ENCODE measurements at regions not wholly inside any gene's neighbourhood (a gene's known extent, or its start where the extent isn't known, plus 50 kb on each side); places are given as distances from the start of the nearest gene placed in this dataset.

DNA sequence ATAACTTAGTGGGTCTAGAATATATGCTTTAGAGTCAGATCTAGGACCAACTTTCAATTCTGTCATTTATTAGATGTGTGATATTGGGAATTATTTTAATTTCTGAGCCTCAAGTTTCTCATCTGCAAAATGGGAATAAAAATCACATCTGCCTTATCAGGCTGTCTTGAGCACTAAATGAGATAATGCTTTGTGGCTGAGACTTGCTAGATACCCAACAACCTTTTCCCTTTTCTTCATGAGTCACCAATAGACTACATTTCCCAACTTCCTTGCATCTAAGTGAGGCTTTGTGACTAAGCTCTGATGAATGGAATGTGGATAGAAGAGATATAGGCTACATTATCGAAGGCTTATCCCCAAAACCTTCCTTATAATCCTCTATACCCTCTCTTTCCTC is 220.7 kb upstream of the SESN3 start:
- Histone ChIP-seq H3K9me3 (ENCODE audit: control insufficient read depth, low read length) (no peaks in the 10 kb centered on the region), H3K4me1 (ENCODE audit: control insufficient read depth, insufficient read depth, low read length) (peaks cover 8% of the 10 kb centered on the region), H3K27me3 (ENCODE audit: control insufficient read depth, insufficient read depth, low read length, poor library complexity, severe bottlenecking) (no peaks in the 10 kb centered on the region), H3K36me3 (ENCODE audit: control insufficient read depth, insufficient read depth, low read length) (no peaks in the 10 kb centered on the region), H3K27ac (ENCODE audit: insufficient read depth, low read depth, low read length, poor library complexity, severe bottlenecking) (no peak overlapping the region), H3K4me3 (ENCODE audit: insufficient read depth, low read depth, low read length) (no peak overlapping the region)
- 60 to 100% methylated on average over 1 of the region's 1 CpG for WGBS, 2 experiments

DNA sequence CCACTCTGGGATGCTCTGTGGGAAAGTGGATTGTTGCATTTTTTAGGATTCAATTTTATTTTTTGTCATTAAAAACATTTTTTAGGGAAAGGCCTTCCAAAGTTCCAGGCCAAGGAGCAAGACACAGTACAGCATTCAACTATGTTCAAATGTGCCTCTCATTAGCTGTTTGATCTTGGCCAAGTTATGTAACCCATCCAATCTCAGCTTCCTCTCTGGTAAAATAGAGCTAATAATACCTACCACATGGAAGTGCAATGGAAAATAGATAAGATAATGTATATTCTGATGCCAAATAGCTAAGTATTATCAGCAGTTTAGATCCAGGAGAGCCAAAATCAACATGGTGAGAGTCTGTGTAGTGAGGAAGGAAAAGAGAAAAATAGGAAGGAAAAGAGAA is 220.3 kb upstream of the SESN3 start:
- peaks cover 8% of the 10 kb centered on the region for H3K4me1 ChIP-seq (ENCODE audit: control insufficient read depth, insufficient read depth, low read length)
- no peaks in the 10 kb centered on the region for H3K36me3 ChIP-seq (ENCODE audit: control insufficient read depth, insufficient read depth, low read length)
- no peaks in the 10 kb centered on the region for H3K27me3 ChIP-seq (ENCODE audit: control insufficient read depth, insufficient read depth, low read length, poor library complexity, severe bottlenecking)
- no peaks in the 10 kb centered on the region for H3K9me3 ChIP-seq (ENCODE audit: control insufficient read depth, low read length)
- no peak overlapping the region for H3K27ac ChIP-seq (ENCODE audit: insufficient read depth, low read depth, low read length, poor library complexity, severe bottlenecking)
- no peak overlapping the region for H3K4me3 ChIP-seq (ENCODE audit: insufficient read depth, low read depth, low read length)

- Histone ChIP-seq H3K4me3 (ENCODE audit: insufficient read depth, low read depth, low read length) (no peak overlapping the region), H3K27me3 (ENCODE audit: control insufficient read depth, insufficient read depth, low read length, poor library complexity, severe bottlenecking) (no peaks in the 10 kb centered on the region), H3K36me3 (ENCODE audit: control insufficient read depth, insufficient read depth, low read length) (no peaks in the 10 kb centered on the region), H3K4me1 (ENCODE audit: control insufficient read depth, insufficient read depth, low read length) (peaks cover 8% of the 10 kb centered on the region), H3K27ac (ENCODE audit: insufficient read depth, low read depth, low read length, poor library complexity, severe bottlenecking) (no peak overlapping the region), H3K9me3 (ENCODE audit: control insufficient read depth, low read length) (no peaks in the 10 kb centered on the region)
- 88 to 94% methylated on average over 2 to 4 of the region's 4 CpGs for WGBS, 2 experiments
Measured at GRCh38 chr11:95450547-95451123, 219.6 kb upstream of the SESN3 start.

GRCh38 chr11:95445746-95446333 is 214.8 kb upstream of the SESN3 start:
- Histone ChIP-seq H3K9me3 (ENCODE audit: control insufficient read depth, low read length) (no peaks in the 10 kb centered on the region), H3K4me1 (ENCODE audit: control insufficient read depth, insufficient read depth, low read length) (no peaks in the 10 kb centered on the region), H3K27me3 (ENCODE audit: control insufficient read depth, insufficient read depth, low read length, poor library complexity, severe bottlenecking) (no peaks in the 10 kb centered on the region), H3K4me3 (ENCODE audit: insufficient read depth, low read depth, low read length) (no peak overlapping the region), H3K27ac (ENCODE audit: insufficient read depth, low read depth, low read length, poor library complexity, severe bottlenecking) (no peak overlapping the region), H3K36me3 (ENCODE audit: control insufficient read depth, insufficient read depth, low read length) (no peaks in the 10 kb centered on the region)
- WGBS, 2 experiments, result 92 to 93% methylated on average over 13 of the region's 13 CpGs

DNA sequence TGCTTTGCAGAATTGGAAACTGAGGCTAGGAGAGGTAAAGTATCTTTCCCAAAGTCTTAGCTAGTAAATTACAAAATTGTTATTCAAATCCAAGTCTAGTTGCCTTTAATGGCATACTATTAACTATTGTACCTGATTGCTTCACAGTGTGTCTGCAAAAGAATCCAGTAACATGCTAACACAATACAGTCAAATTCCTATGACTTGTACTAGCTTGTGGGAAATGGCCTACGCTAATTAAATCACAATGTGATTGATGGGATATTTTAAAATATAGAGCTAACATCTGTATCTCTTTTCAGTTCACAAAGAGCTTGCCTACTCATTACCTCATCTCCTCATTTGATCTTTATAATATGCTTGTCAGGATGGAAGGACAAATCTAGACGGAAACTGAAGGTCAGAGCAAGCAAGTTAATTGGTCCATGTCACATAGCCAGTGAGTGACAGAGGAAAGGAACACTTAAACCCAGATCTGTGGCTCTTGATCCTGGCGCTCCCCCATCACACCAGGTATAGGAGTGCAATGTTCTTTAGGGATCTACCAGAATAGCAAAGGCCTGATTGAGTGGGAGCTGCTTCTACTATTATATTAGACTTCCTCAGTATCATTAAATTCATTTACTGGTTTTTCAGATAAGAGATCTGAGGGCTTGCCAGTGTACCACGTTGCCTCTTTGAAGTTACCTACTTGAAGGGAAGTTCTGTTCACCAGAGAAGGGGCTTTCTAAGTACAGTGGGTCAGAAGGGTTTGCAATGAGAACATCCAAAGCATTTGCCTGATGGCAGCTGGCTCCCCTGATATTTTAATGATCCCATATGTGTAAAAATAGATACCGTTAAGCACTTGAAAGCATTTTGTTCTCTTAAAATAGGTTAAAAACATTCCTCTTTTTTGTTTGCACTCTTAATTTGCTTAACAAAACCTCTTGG is 213.6 kb upstream of the SESN3 start:
- Histone ChIP-seq H3K4me1 (ENCODE audit: control insufficient read depth, insufficient read depth, low read length) (no peaks in the 10 kb centered on the region), H3K36me3 (ENCODE audit: control insufficient read depth, insufficient read depth, low read length) (no peaks in the 10 kb centered on the region), H3K27me3 (ENCODE audit: control insufficient read depth, insufficient read depth, low read length, poor library complexity, severe bottlenecking) (no peaks in the 10 kb centered on the region), H3K27ac (ENCODE audit: insufficient read depth, low read depth, low read length, poor library complexity, severe bottlenecking) (no peak overlapping the region), H3K4me3 (ENCODE audit: insufficient read depth, low read depth, low read length) (no peak overlapping the region), H3K9me3 (ENCODE audit: control insufficient read depth, low read length) (no peaks in the 10 kb centered on the region)
- WGBS, 2 experiments, result 69 to 79% methylated on average over 4 to 5 of the region's 5 CpGs

- Histone ChIP-seq H3K27ac (ENCODE audit: insufficient read depth, low read depth, low read length, poor library complexity, severe bottlenecking) (no peak overlapping the region), H3K4me1 (ENCODE audit: control insufficient read depth, insufficient read depth, low read length) (no peaks in the 10 kb centered on the region), H3K4me3 (ENCODE audit: insufficient read depth, low read depth, low read length) (no peak overlapping the region), H3K27me3 (ENCODE audit: control insufficient read depth, insufficient read depth, low read length, poor library complexity, severe bottlenecking) (no peaks in the 10 kb centered on the region), H3K9me3 (ENCODE audit: control insufficient read depth, low read length) (no peaks in the 10 kb centered on the region), H3K36me3 (ENCODE audit: control insufficient read depth, insufficient read depth, low read length) (no peaks in the 10 kb centered on the region)
- WGBS, 2 experiments, result 94 to 97% methylated on average over 5 of the region's 5 CpGs
Measured at GRCh38 chr11:95443386-95443785, 212.4 kb upstream of the SESN3 start.

- no peaks in the 10 kb centered on the region for H3K4me1 ChIP-seq (ENCODE audit: control insufficient read depth, insufficient read depth, low read length)
- no peaks in the 10 kb centered on the region for H3K36me3 ChIP-seq (ENCODE audit: control insufficient read depth, insufficient read depth, low read length)
- WGBS, 2 experiments, result 68 to 91% methylated on average over 3 of the region's 3 CpGs
- H3K27me3 ChIP-seq (ENCODE audit: control insufficient read depth, insufficient read depth, low read length, poor library complexity, severe bottlenecking), result no peaks in the 10 kb centered on the region
- no peak overlapping the region for H3K27ac ChIP-seq (ENCODE audit: insufficient read depth, low read depth, low read length, poor library complexity, severe bottlenecking)
- no peaks in the 10 kb centered on the region for H3K9me3 ChIP-seq (ENCODE audit: control insufficient read depth, low read length)
- H3K4me3 ChIP-seq (ENCODE audit: insufficient read depth, low read depth, low read length), result no peak overlapping the region
Measured at GRCh38 chr11:95442531-95443050, 211.6 kb upstream of the SESN3 start.

GRCh38 chr11:95435628-95436353 is 204.8 kb upstream of the SESN3 start:
- Histone ChIP-seq H3K4me1 (ENCODE audit: control insufficient read depth, insufficient read depth, low read length) (peaks cover 4% of the 10 kb centered on the region), H3K27ac (ENCODE audit: insufficient read depth, low read depth, low read length, poor library complexity, severe bottlenecking) (no peak overlapping the region), H3K36me3 (ENCODE audit: control insufficient read depth, insufficient read depth, low read length) (no peaks in the 10 kb centered on the region), H3K27me3 (ENCODE audit: control insufficient read depth, insufficient read depth, low read length, poor library complexity, severe bottlenecking) (no peaks in the 10 kb centered on the region), H3K9me3 (ENCODE audit: control insufficient read depth, low read length) (no peaks in the 10 kb centered on the region), H3K4me3 (ENCODE audit: insufficient read depth, low read depth, low read length) (no peak overlapping the region)
- WGBS, 2 experiments, result 89 to 100% methylated on average over 1 to 2 of the region's 9 CpGs

GRCh38 chr11:95435192-95435591 is 204.2 kb upstream of the SESN3 start:
- no peaks in the 10 kb centered on the region for H3K9me3 ChIP-seq (ENCODE audit: control insufficient read depth, low read length)
- H3K36me3 ChIP-seq (ENCODE audit: control insufficient read depth, insufficient read depth, low read length), result no peaks in the 10 kb centered on the region
- WGBS, 2 experiments, result 89 to 92% methylated on average over 3 of the region's 3 CpGs
- H3K4me3 ChIP-seq (ENCODE audit: insufficient read depth, low read depth, low read length), result no peak overlapping the region
- H3K27ac ChIP-seq (ENCODE audit: insufficient read depth, low read depth, low read length, poor library complexity, severe bottlenecking), result no peak overlapping the region
- H3K4me1 ChIP-seq (ENCODE audit: control insufficient read depth, insufficient read depth, low read length), result peaks cover 4% of the 10 kb centered on the region
- H3K27me3 ChIP-seq (ENCODE audit: control insufficient read depth, insufficient read depth, low read length, poor library complexity, severe bottlenecking), result no peaks in the 10 kb centered on the region
